GM21515 (cell line): ENCODE measurements at regions not wholly inside any gene's neighbourhood (a gene's known extent, or its start where the extent isn't known, plus 50 kb on each side); places are given as distances from the start of the nearest gene placed in this dataset.
"Not testable (repeated sequence)": the region's sequence is repeated elsewhere in the genome, so short reads cannot be mapped to it uniquely, and the experiment has no call there.

Experiments
- ATAC-seq: cut with Tn5 transposase; IDR thresholded peaks from one replicate; pipeline ENCODE4 v1.9.1; 2021; ENCODE audit not compliant: unreplicated experiment

- ATAC-seq: no peak
Observed at GRCh38 chr9:115300116-115300515, 182.2 kb upstream of the TNC start.

DNA sequence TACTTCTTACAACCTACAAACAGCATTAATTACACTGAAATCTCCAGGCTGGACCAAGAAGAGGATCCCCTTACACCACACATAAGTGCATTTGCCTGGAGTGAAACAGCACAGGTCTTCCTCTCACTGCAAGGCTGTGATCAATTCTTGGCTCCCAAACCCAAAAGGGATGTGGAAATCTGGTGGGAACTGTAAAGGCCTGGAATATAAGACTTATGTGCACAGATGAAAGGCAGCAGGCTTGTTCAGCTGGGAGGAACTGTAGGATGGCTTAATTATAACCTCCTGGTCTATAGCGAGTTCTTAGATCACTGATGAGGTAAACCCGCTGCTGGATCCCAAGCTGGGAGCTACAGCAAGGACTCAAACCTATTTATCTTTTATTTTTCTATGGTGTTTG lies 182.9 kb upstream of the TNC start:
- ATAC-seq: no peak

DNA sequence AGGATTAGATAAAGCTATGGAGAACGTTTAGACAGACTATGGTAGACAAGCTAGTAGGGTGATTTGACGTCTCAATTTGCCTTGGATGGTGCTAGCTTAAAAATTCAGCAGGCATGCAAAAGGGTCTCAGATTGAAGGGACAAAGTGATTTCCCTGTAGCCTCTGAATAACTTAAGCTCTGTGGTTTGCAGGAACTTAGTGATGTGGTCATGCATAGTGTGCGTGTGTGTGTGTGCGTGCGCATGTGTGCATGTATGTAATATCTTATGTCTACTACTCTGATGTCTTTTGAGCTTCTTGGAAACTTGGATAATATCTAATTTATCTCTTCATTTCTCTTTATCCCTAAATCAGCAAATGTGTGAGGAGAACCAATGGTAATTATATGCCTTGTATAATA lies 183.6 kb upstream of the TNC start:
- ATAC-seq: no peak

DNA sequence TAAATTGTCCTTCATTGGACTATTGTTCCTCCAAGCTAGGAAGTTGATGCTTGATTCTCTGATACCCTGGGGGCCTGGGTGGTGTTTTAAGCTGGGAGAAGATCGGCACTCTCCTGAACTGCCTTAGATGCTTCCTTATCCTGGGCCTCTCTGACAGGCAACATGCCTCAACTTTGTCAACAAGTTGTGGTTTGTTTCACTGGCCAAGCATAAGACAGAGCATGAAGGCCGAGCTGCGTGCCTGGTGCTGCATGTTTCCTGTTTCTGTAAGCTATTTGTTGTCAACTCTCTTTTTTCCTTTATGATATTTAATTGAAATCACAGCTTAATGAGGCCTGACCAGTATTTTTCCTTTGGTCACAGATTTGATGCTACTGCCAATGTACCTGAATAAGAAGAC lies 187.6 kb upstream of the TNC start:
- ATAC-seq: no peak

- no peak for ATAC-seq
Observed at GRCh38 chr9:115306865-115307264, 188.9 kb upstream of the TNC start.

DNA sequence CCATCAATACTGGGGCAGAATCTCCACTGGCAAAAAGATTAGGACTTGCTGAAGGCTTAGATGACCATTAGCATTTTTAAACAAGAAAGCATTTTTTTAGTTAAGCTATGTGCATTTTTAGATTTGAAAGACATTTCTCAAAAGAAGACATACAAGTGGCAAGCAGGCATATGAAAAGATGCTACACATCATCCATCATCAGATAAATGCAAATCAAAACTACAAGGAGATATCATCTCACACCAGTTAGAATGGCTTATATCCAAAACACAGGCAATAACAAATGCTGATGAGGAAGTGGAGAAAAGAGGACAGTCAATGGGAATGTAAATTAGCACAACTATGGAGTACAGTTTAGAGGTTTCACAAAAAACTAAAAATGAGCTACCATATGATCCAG lies 195.6 kb upstream of the TNC start:
- no peak for ATAC-seq

- ATAC-seq: no peak
Observed at GRCh38 chr9:115326461-115326860, 208.5 kb upstream of the TNC start.

- ATAC-seq: no peak
Observed at GRCh38 chr9:115327436-115328122, 209.6 kb upstream of the TNC start.

GRCh38 chr9:115328228-115328627 lies 210.3 kb upstream of the TNC start:
- ATAC-seq: no peak

GRCh38 chr9:115328677-115329076 lies 210.7 kb upstream of the TNC start:
- ATAC-seq: no peak

DNA sequence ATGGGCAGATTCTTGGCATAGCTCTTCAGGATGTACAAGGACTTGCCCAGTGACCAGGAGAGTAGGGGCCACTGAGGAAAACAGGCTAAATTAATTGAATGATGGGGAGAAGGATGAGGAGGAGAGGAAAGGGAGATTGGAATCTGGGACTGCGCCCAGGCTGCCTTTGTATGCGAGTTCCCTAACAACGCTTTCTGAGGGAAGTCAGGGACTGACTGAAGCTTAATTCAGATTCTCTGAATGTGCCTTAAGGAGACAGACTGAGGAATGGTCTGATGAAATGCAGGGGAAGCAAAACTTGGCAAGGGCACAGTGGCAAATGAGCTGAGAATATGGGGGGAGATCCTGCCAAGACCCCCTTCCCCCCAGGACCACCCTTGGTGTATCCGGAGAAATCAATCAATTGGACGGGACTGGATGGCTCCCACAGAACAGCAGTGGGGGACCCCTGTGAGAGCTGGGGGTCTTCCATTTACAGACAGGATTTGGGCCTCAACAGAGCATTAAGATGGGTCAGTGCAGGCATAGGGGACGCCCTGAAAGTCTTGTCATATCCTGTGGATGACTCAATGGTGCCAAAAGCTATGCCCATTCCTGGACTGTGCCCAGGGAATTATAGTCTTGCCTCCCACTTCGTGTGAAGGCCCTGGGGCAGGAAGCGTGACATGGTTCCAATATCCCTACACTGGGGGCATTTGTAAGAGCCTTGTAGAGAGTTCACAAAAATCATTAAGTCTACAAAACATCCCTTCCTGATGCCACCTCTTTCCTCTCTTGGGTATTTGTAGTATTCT lies 215.5 kb upstream of the TNC start:
- ATAC-seq: no peak

DNA sequence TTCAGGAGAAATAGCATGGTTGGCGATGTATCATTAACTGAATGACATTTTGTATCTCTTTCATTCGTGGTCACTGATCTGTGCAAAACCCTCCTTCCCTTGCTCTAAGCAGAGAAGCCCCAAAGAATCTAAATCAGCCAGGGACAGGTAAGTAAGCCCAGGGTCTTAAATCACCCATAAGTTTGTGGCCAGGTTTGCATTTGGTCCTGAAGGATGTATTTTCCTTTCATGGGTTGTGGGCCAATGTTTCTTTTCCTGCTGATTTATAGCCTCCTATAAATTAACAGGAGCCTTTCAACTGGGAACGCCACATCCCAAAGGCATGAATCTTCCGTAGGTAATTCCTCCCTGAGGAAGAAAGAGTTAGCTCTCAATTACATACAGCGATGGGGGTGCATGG lies 217.5 kb upstream of the TNC start:
- no peak for ATAC-seq

GRCh38 chr9:115340314-115340713 lies 222.4 kb upstream of the TNC start:
- no peak for ATAC-seq

DNA sequence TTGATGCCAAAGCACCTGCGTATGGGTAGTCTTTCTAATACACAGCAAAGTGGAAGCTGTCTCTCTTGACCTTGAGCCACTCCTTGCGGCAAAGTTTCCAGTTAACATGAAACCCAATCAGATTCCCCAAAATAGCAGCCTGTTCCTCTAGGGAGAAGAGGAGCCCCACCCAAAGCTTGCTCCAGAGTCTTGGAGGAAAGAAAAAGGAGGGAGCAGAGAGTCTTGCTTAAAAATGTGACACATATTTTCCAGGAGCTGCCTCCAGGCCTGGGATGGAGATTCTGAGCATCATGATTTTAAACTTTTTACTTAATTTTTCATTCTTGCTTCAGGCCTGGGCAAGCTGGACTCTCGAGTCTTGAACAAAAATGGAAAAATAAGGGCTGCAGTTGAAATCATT lies 223.5 kb upstream of the TNC start:
- no peak for ATAC-seq

DNA sequence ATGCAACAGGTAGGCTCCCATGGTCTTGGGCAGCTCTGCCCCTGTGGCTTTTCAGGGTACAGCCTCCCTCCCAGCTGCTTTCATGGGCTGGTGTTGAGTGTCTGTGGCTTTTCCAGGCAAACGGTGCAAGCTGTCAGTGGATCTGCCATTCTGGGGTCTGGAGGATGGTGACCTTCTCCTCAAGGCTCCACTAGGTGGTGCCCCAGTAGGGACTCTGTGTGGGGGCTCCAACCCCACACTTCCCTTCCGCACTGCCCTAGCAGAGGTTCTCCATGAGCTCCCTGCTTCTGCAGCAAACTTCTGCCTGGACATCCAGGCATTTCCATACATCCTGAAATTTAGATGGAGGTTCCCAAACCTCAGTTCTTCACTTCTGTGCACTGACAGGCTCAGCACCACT lies 229.8 kb upstream of the TNC start:
- not testable (repeated sequence) for ATAC-seq

GRCh38 chr9:115348936-115349335 lies 231.0 kb upstream of the TNC start:
- ATAC-seq: not testable (repeated sequence)

DNA sequence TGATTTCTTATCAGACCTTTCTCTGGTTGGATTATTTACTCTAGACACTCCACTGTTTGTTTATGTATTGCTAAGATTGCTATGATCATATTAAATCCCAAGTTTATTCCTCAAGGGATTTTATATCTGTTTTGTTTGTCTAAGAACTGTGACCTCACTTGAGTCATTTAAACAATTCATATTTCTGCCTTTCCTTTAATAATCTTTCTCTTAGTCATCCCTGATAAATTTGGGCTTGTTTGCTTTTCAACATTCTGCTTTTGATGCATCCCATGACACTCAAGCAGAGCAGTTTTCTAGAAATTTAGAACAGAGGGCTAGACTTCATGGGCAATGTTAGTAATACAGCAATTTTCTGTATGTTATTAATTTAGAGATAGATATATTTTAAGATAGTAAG lies 231.6 kb upstream of the TNC start:
- no peak for ATAC-seq

- ATAC-seq: no peak
Observed at GRCh38 chr9:115350548-115350947, 232.6 kb upstream of the TNC start.

GRCh38 chr9:115353681-115354080 lies 235.7 kb upstream of the TNC start:
- no peak for ATAC-seq

DNA sequence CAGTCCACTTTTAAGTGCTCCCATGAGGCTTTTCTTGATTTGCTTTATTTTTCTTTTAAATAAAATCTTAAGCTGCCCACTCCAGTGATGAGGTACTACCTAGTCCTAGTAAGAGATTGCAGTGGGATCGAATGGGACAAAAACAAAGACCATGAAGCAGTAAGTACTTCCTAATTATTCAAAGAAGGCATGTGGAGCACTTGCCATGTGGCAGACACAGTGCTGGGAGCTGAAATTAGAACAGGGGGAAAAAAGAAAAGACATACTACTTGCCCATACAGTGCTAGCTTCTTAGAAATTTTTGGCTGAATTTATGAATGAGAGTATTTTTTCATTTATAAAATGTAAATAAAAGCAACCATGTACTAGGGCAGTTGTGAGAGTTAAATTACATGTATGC lies 239.9 kb upstream of the TNC start:
- no peak for ATAC-seq

GRCh38 chr9:115359017-115359780 lies 241.2 kb upstream of the TNC start:
- ATAC-seq: no peak

GRCh38 chr9:115360122-115360521 lies 242.2 kb upstream of the TNC start:
- no peak for ATAC-seq
